Neuron (in vitro differentiated cells): ENCODE measurements at regions not wholly inside any gene's neighbourhood (a gene's known extent, or its start where the extent isn't known, plus 50 kb on each side); places are given as distances from the start of the nearest gene placed in this dataset.

Experiments
- H2AFZ ChIP-seq: one replicate; pipeline ENCODE4 v1.6.1; 2013; ENCODE audit warnings: low read depth, mild to moderate bottlenecking, inconsistent platforms, low read length, moderate library complexity
- H3K27me3 ChIP-seq: one replicate; pipeline ENCODE4 v1.6.1; 2013; ENCODE audit warnings: low read length; ENCODE audit not compliant: insufficient read depth
- H3K36me3 ChIP-seq: one replicate; pipeline ENCODE4 v1.6.1; 2013; ENCODE audit warnings: low read length; ENCODE audit not compliant: insufficient read depth
- H3K4me1 ChIP-seq: one replicate; pipeline ENCODE4 v1.6.1; 2013; ENCODE audit warnings: low read length; ENCODE audit not compliant: insufficient read depth
- H3K4me3 ChIP-seq: 2 replicates; pipeline ENCODE4 v1.5.1; 2013; ENCODE audit warnings: mild to moderate bottlenecking, low read length, moderate library complexity
- H3K9me3 ChIP-seq: one replicate; pipeline ENCODE4 v1.6.1; 2013; ENCODE audit warnings: low read length

DNA sequence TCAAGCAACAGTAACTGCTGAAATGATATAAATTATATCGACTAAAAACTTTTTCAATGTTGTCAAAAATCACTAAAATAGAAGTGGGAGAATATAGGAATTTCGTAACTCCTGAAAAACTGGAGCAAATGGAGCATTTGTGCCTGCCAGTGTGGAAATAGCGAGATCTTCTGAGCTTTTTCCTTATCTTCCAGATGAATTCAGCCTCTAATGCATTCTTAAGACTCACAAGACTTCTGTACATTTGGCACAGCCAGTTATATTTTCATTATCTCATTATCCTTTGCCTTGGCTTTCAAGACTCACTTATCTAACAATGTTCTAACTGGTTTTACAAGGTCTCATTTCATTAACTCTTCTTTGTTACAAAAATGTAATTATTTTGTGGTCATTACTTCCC lies 252.4 kb downstream of the GXYLT1 start:
- H3K36me3 ChIP-seq: no peaks in the 10 kb centered on the region
- no peak overlapping the region for H2AFZ ChIP-seq
- H3K27me3 ChIP-seq: no peaks in the 10 kb centered on the region
- no peak overlapping the region for H3K4me3 ChIP-seq
- no peaks in the 10 kb centered on the region for H3K9me3 ChIP-seq
- H3K4me1 ChIP-seq: no peaks in the 10 kb centered on the region

DNA sequence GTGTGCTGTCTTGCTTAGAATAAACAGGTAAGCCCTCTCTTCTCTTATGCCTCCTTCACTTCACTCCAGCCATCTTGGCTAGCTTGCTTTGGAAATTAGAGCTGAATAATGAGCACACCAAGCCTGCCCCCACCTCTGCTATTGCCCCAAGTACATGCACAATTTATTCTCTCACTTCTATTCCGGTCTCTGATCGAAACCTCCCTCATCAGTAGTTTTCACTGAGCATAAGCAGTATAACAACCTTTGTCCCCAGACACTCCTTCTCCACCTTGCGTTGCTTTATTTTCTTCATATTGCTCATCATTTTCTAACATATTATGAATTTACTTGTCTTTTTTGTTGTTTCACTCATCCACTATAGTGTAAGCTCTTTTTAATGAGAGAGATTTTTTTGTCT lies 253.4 kb downstream of the GXYLT1 start:
- Histone ChIP-seq H2AFZ (no peak overlapping the region), H3K36me3 (no peaks in the 10 kb centered on the region), H3K4me3 (no peak overlapping the region), H3K4me1 (no peaks in the 10 kb centered on the region), H3K9me3 (no peaks in the 10 kb centered on the region), H3K27me3 (no peaks in the 10 kb centered on the region)

DNA sequence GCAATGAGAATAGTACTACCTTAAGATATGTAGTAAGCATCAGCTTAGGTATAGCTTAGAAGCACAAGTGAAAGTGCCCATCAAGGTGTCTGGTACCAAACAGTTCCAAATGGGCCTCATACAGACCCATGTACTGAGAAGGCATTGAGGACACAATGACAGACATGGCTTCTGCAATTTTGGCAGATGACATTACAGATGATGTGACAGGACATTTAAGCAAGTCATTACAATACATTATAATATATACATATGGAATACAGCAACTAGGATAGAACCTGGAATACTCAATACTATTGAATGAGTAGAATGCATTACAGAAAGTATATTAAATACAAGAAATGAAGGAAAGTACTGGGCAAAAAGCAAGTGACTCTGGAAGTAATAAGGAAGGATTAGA lies 256.4 kb downstream of the GXYLT1 start:
- Histone ChIP-seq H2AFZ (no peak overlapping the region), H3K9me3 (no peaks in the 10 kb centered on the region), H3K4me1 (no peaks in the 10 kb centered on the region), H3K4me3 (no peak overlapping the region), H3K27me3 (no peaks in the 10 kb centered on the region), H3K36me3 (no peaks in the 10 kb centered on the region)

DNA sequence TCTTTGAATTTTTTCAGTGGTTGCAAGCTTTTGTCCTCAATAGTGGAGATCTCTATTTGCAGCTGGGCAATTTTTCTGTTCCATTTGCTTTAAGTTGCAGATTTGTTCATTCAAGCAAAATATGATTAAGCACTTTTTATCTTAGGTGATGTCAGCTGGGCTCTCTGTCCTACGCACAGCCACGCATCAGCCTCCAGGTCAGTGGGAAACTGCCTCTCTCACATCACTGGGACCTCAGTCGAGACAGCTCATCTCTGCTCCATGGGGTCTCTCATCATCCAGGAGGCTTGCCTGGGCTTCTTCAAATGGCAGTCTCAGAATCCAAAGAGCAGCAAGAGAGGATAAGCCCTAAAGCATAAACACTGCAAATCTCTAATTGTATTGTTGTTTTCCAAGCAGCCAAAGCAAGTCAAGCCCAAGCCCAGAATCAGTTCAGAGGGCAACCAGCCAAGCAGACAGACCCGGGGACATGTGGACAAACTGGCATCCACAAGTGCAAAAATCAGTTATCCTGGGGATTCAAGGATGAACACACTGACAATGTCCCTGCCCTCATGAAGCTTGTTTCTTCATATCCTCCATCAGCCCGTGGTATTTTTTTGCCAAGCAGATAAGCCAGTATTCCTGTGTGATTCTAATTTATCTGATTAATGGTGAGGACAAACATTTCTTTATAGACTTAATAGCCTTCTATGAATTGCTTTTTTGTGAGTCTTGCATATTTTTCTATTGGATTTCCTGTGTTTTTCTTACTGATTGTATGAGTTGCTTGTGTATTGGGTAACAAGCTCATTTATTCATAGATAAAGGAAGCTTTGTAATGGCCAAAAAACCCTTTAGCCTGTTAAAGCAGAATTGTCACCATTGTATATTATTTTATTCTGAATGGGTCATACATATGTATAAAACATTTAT lies 262.5 kb downstream of the GXYLT1 start:
- Histone ChIP-seq H3K36me3 (no peaks in the 10 kb centered on the region), H2AFZ (no peak overlapping the region)

DNA sequence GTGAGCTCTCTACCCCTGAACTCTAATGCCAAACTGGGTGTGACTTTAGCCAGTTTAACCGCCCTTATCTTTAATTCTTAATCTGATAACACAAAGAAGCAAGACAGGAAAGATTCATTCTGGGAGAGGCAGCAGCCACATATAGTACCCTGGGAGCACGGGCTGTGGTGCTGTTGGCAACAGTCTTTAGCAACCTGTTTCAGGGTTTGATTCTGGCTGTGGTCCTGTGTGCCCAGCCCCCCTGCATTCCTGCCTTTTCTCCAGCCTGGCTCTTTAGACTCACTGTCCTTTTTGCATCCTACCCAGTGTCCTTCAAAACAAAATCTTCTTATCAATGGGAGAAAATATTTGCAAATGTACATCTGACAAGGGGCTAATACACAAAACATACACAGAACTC lies 275.2 kb downstream of the GXYLT1 start:
- H3K36me3 ChIP-seq: no peaks in the 10 kb centered on the region
- no peaks in the 10 kb centered on the region for H3K9me3 ChIP-seq
- H2AFZ ChIP-seq: no peak overlapping the region
- H3K4me1 ChIP-seq: no peaks in the 10 kb centered on the region
- no peak overlapping the region for H3K4me3 ChIP-seq
- no peaks in the 10 kb centered on the region for H3K27me3 ChIP-seq

More for the DNA sequence above, 262.5 kb downstream of the GXYLT1 start:
- H3K9me3 ChIP-seq: no peaks in the 10 kb centered on the region
- H3K4me3 ChIP-seq: no peak overlapping the region
- H3K27me3 ChIP-seq: no peaks in the 10 kb centered on the region
- H3K4me1 ChIP-seq: no peaks in the 10 kb centered on the region

DNA sequence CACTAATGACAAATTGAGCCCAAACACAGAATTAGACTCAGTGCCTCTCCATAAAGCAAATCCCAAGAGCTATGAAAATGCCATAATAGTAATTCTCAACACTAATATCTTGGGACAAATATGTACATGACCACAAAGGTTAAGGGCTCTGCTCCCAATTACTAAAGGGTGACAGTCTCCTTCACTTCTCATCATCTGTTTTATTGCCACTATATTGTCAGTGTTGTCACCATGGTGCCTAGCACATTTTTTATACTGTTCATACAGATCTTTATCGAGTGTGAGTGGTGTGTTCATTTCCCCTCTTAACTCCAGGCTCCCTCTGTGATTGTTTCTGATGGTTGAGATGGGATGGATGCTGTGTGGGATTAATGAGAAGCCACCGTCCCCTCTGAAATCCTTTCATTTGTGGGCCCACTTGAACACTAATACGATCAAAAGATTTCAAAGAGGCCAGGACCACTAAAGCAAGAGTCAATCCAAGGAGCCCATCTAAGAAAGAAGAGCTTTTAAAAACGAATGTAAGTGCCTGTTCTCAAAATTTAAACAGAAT lies 277.7 kb downstream of the GXYLT1 start:
- H3K9me3 ChIP-seq: no peaks in the 10 kb centered on the region
- H2AFZ ChIP-seq: no peak overlapping the region
- H3K4me3 ChIP-seq: no peak overlapping the region
- no peaks in the 10 kb centered on the region for H3K27me3 ChIP-seq
- H3K36me3 ChIP-seq: no peaks in the 10 kb centered on the region
- H3K4me1 ChIP-seq: no peaks in the 10 kb centered on the region

DNA sequence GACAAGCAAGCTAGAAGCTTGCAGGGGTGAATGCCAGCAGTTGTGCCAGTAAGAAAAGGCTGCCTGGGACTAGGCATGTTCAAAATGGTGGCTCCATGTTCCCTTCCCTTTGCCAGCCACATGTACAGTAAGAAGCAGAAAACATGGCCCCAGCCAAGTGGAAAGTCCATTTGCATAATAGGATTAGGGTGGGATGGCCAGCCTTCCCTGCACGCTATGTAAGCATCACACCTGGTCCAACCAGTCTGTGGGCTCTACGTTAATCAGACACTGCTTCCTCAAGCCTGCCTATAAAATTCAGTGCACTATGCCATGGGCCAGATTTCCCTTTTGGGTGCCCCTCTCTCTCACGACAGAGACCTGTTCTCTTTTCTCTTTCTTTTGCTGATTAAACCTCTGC lies 288.4 kb downstream of the GXYLT1 start:
- H3K4me3 ChIP-seq: no peak overlapping the region
- no peaks in the 10 kb centered on the region for H3K4me1 ChIP-seq
- H2AFZ ChIP-seq: no peak overlapping the region
- H3K36me3 ChIP-seq: no peaks in the 10 kb centered on the region
- H3K9me3 ChIP-seq: no peaks in the 10 kb centered on the region
- no peaks in the 10 kb centered on the region for H3K27me3 ChIP-seq

DNA sequence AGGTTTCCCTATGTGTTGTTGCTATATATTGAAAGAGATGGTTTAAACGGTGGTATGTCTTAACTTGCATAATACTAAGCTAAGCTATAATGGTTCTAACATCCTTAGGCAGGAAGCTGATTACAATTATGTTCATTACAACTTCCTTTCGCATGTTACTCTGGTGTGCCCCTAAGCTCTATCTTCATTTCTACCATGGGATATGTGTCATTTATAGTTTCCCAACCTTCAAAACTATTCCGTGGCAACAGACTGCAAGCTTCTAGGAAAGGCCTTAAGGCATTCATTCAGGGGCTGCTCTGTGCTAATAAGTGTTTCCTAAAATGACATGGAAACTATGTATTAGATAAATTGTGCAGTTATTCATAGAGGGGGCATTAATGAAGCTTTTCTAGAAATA lies 294.6 kb downstream of the GXYLT1 start:
- Histone ChIP-seq H3K4me1 (no peaks in the 10 kb centered on the region), H3K27me3 (no peaks in the 10 kb centered on the region), H3K4me3 (no peak overlapping the region), H3K9me3 (no peaks in the 10 kb centered on the region), H2AFZ (no peak overlapping the region), H3K36me3 (no peaks in the 10 kb centered on the region)

DNA sequence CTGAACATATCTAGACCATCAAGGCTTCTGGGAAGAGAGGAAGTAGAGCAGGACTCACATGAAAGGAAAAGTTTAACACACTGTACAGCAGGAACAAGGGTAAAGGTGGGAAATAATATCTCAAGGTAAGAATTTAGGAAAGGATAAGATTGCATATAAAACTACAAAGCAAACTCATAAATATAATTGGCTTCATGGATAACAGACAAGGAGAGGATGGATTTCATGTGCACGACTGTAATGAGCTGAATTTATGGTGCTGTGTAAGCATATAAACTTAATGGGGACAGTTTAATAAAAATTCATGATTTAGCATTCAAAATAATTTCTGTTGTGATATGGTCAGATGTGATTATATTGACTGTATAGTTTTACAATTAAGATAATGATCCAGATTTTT lies 298.0 kb downstream of the GXYLT1 start:
- Histone ChIP-seq H2AFZ (no peak overlapping the region), H3K27me3 (no peaks in the 10 kb centered on the region), H3K36me3 (no peaks in the 10 kb centered on the region)

DNA sequence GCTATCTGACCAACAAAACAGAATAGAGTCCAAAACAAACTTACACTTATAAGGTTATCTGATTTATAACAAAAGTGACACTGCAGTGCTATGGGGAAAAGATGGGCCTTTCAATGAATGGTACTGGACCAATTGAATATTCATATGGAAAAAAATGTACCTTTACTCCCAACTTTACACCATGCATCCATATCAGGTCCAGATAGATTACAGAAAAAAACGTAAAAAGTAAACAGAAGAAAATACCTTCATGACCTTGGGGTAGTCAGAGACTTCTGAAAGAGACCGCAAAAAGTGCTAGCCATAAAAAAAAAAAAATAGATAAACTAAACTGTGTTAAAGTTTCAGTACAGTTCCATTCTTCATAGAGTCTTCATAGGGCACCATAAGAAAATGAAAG lies 308.3 kb downstream of the GXYLT1 start:
- no peak overlapping the region for H2AFZ ChIP-seq

More for the DNA sequence above, 298.0 kb downstream of the GXYLT1 start:
- Histone ChIP-seq H3K4me3 (no peak overlapping the region), H3K4me1 (no peaks in the 10 kb centered on the region), H3K9me3 (no peaks in the 10 kb centered on the region)

DNA sequence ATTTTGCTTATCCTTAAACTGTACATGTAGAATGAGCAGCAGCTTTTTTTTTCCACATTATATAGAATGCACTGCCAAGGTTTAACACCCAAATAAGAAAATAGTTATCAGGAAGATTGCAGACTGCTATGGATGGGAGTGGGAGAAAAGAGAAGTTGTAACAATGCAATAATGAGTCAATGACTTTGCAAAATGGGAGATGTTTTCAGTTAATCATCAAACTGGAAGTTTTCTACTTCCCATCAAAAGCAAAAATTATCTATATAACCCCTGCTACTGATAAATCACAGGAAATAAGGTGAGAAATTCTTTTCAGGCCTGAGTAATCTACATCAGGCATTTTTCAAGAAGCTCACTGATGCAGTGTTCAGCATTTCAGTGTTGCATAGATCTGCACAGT lies 309.1 kb downstream of the GXYLT1 start:
- no peaks in the 10 kb centered on the region for H3K4me1 ChIP-seq
- H2AFZ ChIP-seq: no peak overlapping the region
- no peaks in the 10 kb centered on the region for H3K9me3 ChIP-seq
- no peaks in the 10 kb centered on the region for H3K27me3 ChIP-seq
- no peak overlapping the region for H3K4me3 ChIP-seq
- H3K36me3 ChIP-seq: no peaks in the 10 kb centered on the region

More for the DNA sequence above, 308.3 kb downstream of the GXYLT1 start:
- H3K9me3 ChIP-seq: no peaks in the 10 kb centered on the region
- H3K27me3 ChIP-seq: no peaks in the 10 kb centered on the region
- H3K4me3 ChIP-seq: no peak overlapping the region
- no peaks in the 10 kb centered on the region for H3K4me1 ChIP-seq
- H3K36me3 ChIP-seq: no peaks in the 10 kb centered on the region

DNA sequence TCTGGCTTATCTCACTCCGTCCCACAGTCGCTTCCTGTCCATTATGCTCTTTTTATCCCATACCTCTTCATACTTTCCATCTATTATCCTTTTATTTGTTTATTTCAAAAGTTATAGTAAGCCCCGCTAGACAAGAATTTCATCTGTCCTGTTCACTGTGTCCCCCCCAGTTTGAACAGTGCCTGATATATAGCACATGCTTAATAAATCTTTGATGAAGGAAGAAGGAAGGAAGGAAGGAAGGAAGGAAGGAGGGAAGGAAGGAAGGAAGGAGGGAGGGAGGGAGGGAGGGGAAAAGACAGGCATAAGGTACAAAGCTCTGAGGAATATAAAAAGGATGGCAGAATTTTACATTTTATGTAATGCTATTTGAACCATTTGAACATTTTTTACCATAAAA lies 324.7 kb downstream of the GXYLT1 start:
- Histone ChIP-seq H3K4me1 (no peaks in the 10 kb centered on the region), H3K9me3 (no peaks in the 10 kb centered on the region), H3K4me3 (no peak overlapping the region), H2AFZ (no peak overlapping the region), H3K36me3 (no peaks in the 10 kb centered on the region), H3K27me3 (no peaks in the 10 kb centered on the region)

DNA sequence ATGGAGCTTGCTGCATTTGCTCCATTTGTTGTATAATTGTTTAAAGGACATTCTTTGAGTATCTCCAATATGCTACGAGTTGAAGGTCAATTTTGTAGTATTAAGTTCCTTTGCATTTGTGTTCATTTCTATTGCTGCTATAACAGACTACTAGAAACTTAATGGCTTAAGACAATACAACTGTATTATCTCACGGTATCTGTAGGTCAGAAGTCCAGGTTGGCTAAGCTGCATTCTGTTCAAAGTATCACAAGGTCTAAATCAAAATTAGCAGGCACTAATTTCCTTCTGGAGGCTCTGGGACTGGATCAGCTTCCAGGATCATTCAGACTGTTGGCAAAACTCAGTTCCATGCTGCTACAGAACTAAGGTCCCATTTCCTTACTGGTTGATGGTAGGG lies 340.6 kb downstream of the GXYLT1 start:
- Histone ChIP-seq H3K9me3 (no peaks in the 10 kb centered on the region), H3K4me1 (no peaks in the 10 kb centered on the region), H3K36me3 (no peaks in the 10 kb centered on the region), H2AFZ (no peak overlapping the region), H3K27me3 (no peaks in the 10 kb centered on the region), H3K4me3 (no peak overlapping the region)
